IMR-90 (cell line): ENCODE measurements at regions not wholly inside any gene's neighbourhood (a gene's known extent, or its start where the extent isn't known, plus 50 kb on each side); places are given as distances from the start of the nearest gene placed in this dataset.

Experiments used
- ATAC-seq: fragments of 200-7000 bp; cut with Tn5 transposase; 2 replicates; pipeline ENCODE4 v1.9.1; 2020; ENCODE audit warnings: low read depth, mild to moderate bottlenecking, moderate library complexity
- BruUV-seq: library from RNA; stranded (reverse); fragments of 400-500 nt; replicated peaks from 2 replicates; lab custom pipeline; 2021; lab: Mats Ljungman, UMichigan
- CTCF ChIA-PET: fragments of 300-600 bp; formaldehyde crosslinking; extraction: SDS; loops from one replicate; lab custom pipeline; 2021; ENCODE audit warnings: antibody characterized with exemption; lab: Yijun Ruan, JAX
- POLR2A ChIA-PET: fragments of 300-600 bp; sonication (Branson Sonifier 250); formaldehyde crosslinking; loops from one replicate; lab custom pipeline; 2022; ENCODE audit warnings: antibody characterized with exemption; ENCODE audit not compliant: unreplicated experiment; lab: Charles Lee
- DNase-seq: peaks from one replicate; pipeline ENCODE4 v3.0.0; 2013
- H2AFZ ChIP-seq: replicated peaks from 2 replicates; pipeline ENCODE3; 2013; ENCODE audit warnings: low read length, mild to moderate bottlenecking; ENCODE audit not compliant: poor library complexity
- H2AK5ac ChIP-seq: 2 replicates; pipeline ENCODE4 v1.6.1; 2013; ENCODE audit warnings: low read depth, low read length, inconsistent platforms
- H2AK9ac ChIP-seq: replicated peaks from 2 replicates; pipeline ENCODE3; 2013; ENCODE audit warnings: mild to moderate bottlenecking, low read depth, low read length, moderate library complexity; ENCODE audit not compliant: poor library complexity
- H2BK120ac ChIP-seq: 2 replicates; pipeline ENCODE4 v1.6.1; 2013; ENCODE audit warnings: low read depth, low read length, inconsistent platforms
- H2BK15ac ChIP-seq: 3 replicates; pipeline ENCODE4 v1.6.1; 2013; ENCODE audit warnings: low read depth, low read length, inconsistent platforms
- H2BK20ac ChIP-seq: 2 replicates; pipeline ENCODE4 v1.6.1; 2013; ENCODE audit warnings: low read depth, mild to moderate bottlenecking, inconsistent platforms, low read length, moderate library complexity
- H2BK5ac ChIP-seq: 2 replicates; pipeline ENCODE4 v1.6.1; 2013; ENCODE audit warnings: mild to moderate bottlenecking, low read depth, low read length, inconsistent platforms; ENCODE audit not compliant: poor library complexity, severe bottlenecking
- H3K14ac ChIP-seq: replicated peaks from 2 replicates; pipeline ENCODE4 v1.6.1; 2013; ENCODE audit warnings: low read depth, low read length, inconsistent platforms
- H3K18ac ChIP-seq: 2 replicates; pipeline ENCODE4 v1.6.1; 2013; ENCODE audit warnings: low read depth, low read length, control low read depth
- H3K23ac ChIP-seq: 2 replicates; pipeline ENCODE4 v1.6.1; 2013; ENCODE audit warnings: low read depth, low read length, inconsistent platforms
- H3K27ac ChIP-seq: 2 replicates; pipeline ENCODE4 v1.5.1; 2013; ENCODE audit warnings: mild to moderate bottlenecking, control low read depth, low read length; ENCODE audit not compliant: insufficient read depth
- H3K27me3 ChIP-seq: 2 replicates; pipeline ENCODE4 v1.6.1; 2013; ENCODE audit warnings: low read length; ENCODE audit not compliant: control insufficient read depth, insufficient read depth
- H3K36me3 ChIP-seq: 2 replicates; pipeline ENCODE4 v1.6.1; 2013; ENCODE audit warnings: low read length, mixed read lengths; ENCODE audit not compliant: control insufficient read depth, insufficient read depth
- H3K4ac ChIP-seq: 2 replicates; pipeline ENCODE4 v1.6.1; 2013; ENCODE audit warnings: low read depth, low read length, inconsistent platforms
- H3K4me1 ChIP-seq: 2 replicates; pipeline ENCODE4 v1.6.1; 2013; ENCODE audit warnings: low read length, mixed read lengths; ENCODE audit not compliant: control insufficient read depth, insufficient read depth
- H3K4me2 ChIP-seq: 2 replicates; pipeline ENCODE4 v1.6.1; 2013; ENCODE audit warnings: low read depth, mild to moderate bottlenecking, control low read depth, low read length, moderate library complexity
- H3K4me3 ChIP-seq: 2 replicates; pipeline ENCODE4 v1.5.1; 2013; ENCODE audit warnings: low read depth, mild to moderate bottlenecking, control low read depth, low read length, moderate library complexity; ENCODE audit not compliant: insufficient read depth
- H3K56ac ChIP-seq: 2 replicates; pipeline ENCODE4 v1.6.1; 2013; ENCODE audit warnings: low read length, inconsistent platforms; ENCODE audit not compliant: insufficient read depth; ENCODE audit errors: extremely low read depth
- H3K79me1 ChIP-seq, 2 experiments: 2 replicates each; pipeline ENCODE4 v1.6.1; 2013; ENCODE audit warnings: low read length in 2 of 2, inconsistent platforms in 1 of 2, low read depth in 1 of 2
- H3K9ac ChIP-seq: 2 replicates; pipeline ENCODE4 v1.6.1; 2013; ENCODE audit warnings: low read depth, low read length, control low read depth
- H3K9me1 ChIP-seq: 2 replicates; pipeline ENCODE4 v1.6.1; 2013; ENCODE audit warnings: low read length, inconsistent platforms; ENCODE audit not compliant: insufficient read depth
- H3K9me3 ChIP-seq: 2 replicates; pipeline ENCODE4 v1.6.1; 2013; ENCODE audit warnings: low read length; ENCODE audit not compliant: control insufficient read depth, insufficient read depth
- H4K20me1 ChIP-seq: 2 replicates; pipeline ENCODE4 v1.6.1; 2013; ENCODE audit warnings: low read length, inconsistent platforms; ENCODE audit not compliant: insufficient read depth
- H4K5ac ChIP-seq: 2 replicates; pipeline ENCODE4 v1.6.1; 2013; ENCODE audit warnings: mild to moderate bottlenecking, low read depth, low read length, control low read depth
- H4K8ac ChIP-seq, 2 experiments: 2 replicates each; pipeline ENCODE4 v1.6.1; 2013; ENCODE audit warnings: low read depth in 2 of 2, low read length in 2 of 2, control low read depth in 1 of 2, inconsistent platforms in 1 of 2
- H4K91ac ChIP-seq: 2 replicates; pipeline ENCODE4 v1.6.1; 2013; ENCODE audit warnings: low read depth, low read length, inconsistent platforms; ENCODE audit not compliant: insufficient read depth
- BHLHE40 ChIP-seq: fragments of 150-350 bp; IDR thresholded peaks from 2 replicates; pipeline ENCODE4 v1.6.1; 2016; ENCODE audit warnings: mild to moderate bottlenecking, low read depth, low read length
- CEBPB ChIP-seq: IDR thresholded peaks from 2 replicates; pipeline ENCODE4 v1.6.1; 2012; ENCODE audit warnings: low read depth, low read length, improper control_type of control experiment
- CHD1 ChIP-seq: IDR thresholded peaks from 2 replicates; pipeline ENCODE4 v1.6.1; 2012; ENCODE audit warnings: low read depth, low read length, improper control_type of control experiment
- CTCF ChIP-seq: conservative IDR thresholded peaks from 2 replicates; pipeline ENCODE4 v1.5.1; 2012; ENCODE audit warnings: mild to moderate bottlenecking, low read depth, low read length, improper control_type of control experiment
- ELK1 ChIP-seq: fragments of 150-350 bp; IDR thresholded peaks from 2 replicates; pipeline ENCODE4 v1.6.1; 2016; ENCODE audit warnings: low read depth, mild to moderate bottlenecking, low read length, moderate library complexity, borderline replicate concordance
- FOS ChIP-seq: fragments of 150-350 bp; IDR thresholded peaks from 2 replicates; pipeline ENCODE4 v1.6.1; 2016; ENCODE audit warnings: low read depth, low read length
- MAFK ChIP-seq: IDR thresholded peaks from 2 replicates; pipeline ENCODE4 v1.6.1; 2012; ENCODE audit warnings: low read depth, low read length, improper control_type of control experiment
- MAZ ChIP-seq: IDR thresholded peaks from 2 replicates; pipeline ENCODE4 v1.6.1; 2012; ENCODE audit warnings: low read depth, mild to moderate bottlenecking, low read length, improper control_type of control experiment, moderate library complexity, borderline replicate concordance
- MXI1 ChIP-seq: IDR thresholded peaks from 2 replicates; pipeline ENCODE4 v1.6.1; 2012; ENCODE audit warnings: low read depth, mild to moderate bottlenecking, low read length, moderate library complexity, borderline replicate concordance
- NFE2L2 ChIP-seq: fragments of 150-350 bp; IDR thresholded peaks from 2 replicates; pipeline ENCODE4 v1.6.1; 2016; ENCODE audit warnings: low read depth, mild to moderate bottlenecking, low read length
- POLR2A ChIP-seq: IDR thresholded peaks from 2 replicates; pipeline ENCODE4 v1.6.1; 2012; ENCODE audit warnings: mild to moderate bottlenecking, low read depth, low read length
- RAD21 ChIP-seq: IDR thresholded peaks from 2 replicates; pipeline ENCODE4 v1.6.1; 2012; ENCODE audit warnings: low read length, improper control_type of control experiment
- RCOR1 ChIP-seq: IDR thresholded peaks from 2 replicates; pipeline ENCODE4 v1.6.1; 2012; ENCODE audit warnings: mild to moderate bottlenecking, low read length, improper control_type of control experiment; ENCODE audit not compliant: insufficient replicate concordance
- RFX5 ChIP-seq: IDR thresholded peaks from 2 replicates; pipeline ENCODE4 v1.8.0; 2012; ENCODE audit warnings: low read depth, mild to moderate bottlenecking, low read length, moderate library complexity
- SMC3 ChIP-seq: fragments of 150-350 bp; IDR thresholded peaks from 2 replicates; pipeline ENCODE4 v1.6.1; 2016; ENCODE audit warnings: low read depth, mild to moderate bottlenecking, antibody characterized with exemption, low read length, moderate library complexity
- USF2 ChIP-seq: fragments of 150-350 bp; IDR thresholded peaks from 2 replicates; pipeline ENCODE4 v1.6.1; 2017; ENCODE audit warnings: mild to moderate bottlenecking, antibody characterized with exemption, low read length, low read depth
- WGBS, 2 experiments: methylation state at CpG; one replicate each; pipeline versions ENCODE4 v1.1.5 to v1.1.7; 2013; ENCODE audit warnings: missing lambda C conversion rate in 2 of 2; ENCODE audit not compliant: insufficient read length in 1 of 2; ENCODE audit errors: extremely low coverage in 2 of 2; 5-methylcytosine and 5-hydroxymethylcytosine counted together
- dilution Hi-C: fragments of 300-500 bp; cut with HindIII; formaldehyde crosslinking; loops from one replicate; pipeline ENCODE4 v1.14.3; 2018; ENCODE audit warnings: low sequenced_read_pairs; ENCODE audit not compliant: unreplicated experiment
- in situ Hi-C: fragments of 300-500 bp; cut with MboI; formaldehyde crosslinking; loops from 3 replicates; pipeline ENCODE4 v1.14.3; 2019; ENCODE audit warnings: low sequenced_read_pairs, inconsistent platforms, mixed read lengths
- intact Hi-C: fragments of 100-400 bp; cut with micrococcal nuclease; formaldehyde crosslinking; loops from 2 replicates; pipeline ENCODE4 v1.10.0; 2022

- no peaks in the 10 kb centered on the region for H3K9me1 ChIP-seq
- H2AK5ac ChIP-seq: no peak overlapping the region
- no TSS peak for BruUV-seq
- no peak overlapping the region for H2AFZ ChIP-seq
- no CpG with 5 or more reads among the region's 5 CpGs for WGBS, 2 experiments
- no peaks in the 10 kb centered on the region for H3K9me3 ChIP-seq
- H4K8ac ChIP-seq: no peak overlapping the region
- TF ChIP-seq SMC3: no peak
- TF ChIP-seq RAD21: no peak
- TF ChIP-seq CEBPB: no peak
- no peak for TF ChIP-seq NFE2L2
- TF ChIP-seq POLR2A: no peak
- no peak for TF ChIP-seq RCOR1
- TF ChIP-seq MAZ: no peak
- no peak for TF ChIP-seq RFX5
- no peak for TF ChIP-seq ELK1
- no peak for TF ChIP-seq FOS
- no peak for TF ChIP-seq CHD1
- no peak for TF ChIP-seq MAFK
- TF ChIP-seq USF2: no peak
- TF ChIP-seq BHLHE40: no peak
- TF ChIP-seq MXI1: no peak
- TF ChIP-seq CTCF: no peak
- H4K20me1 ChIP-seq: no peaks in the 10 kb centered on the region
- no peak overlapping the region for H3K18ac ChIP-seq
- no peak overlapping the region for H2BK20ac ChIP-seq
- H2BK120ac ChIP-seq: no peak overlapping the region
- H3K4ac ChIP-seq: no peak overlapping the region
- no peaks in the 10 kb centered on the region for H3K4me1 ChIP-seq
- POLR2A ChIA-PET: no interaction called here
- in situ Hi-C loops (no loop called here), dilution Hi-C loops (no loop called here), intact Hi-C loops (no loop called here)
- H3K79me1 ChIP-seq: no peaks in the 10 kb centered on the region
- H3K36me3 ChIP-seq: no peaks in the 10 kb centered on the region
- no peak overlapping the region for H2AK9ac ChIP-seq
- H2BK5ac ChIP-seq: no peak overlapping the region
- CTCF ChIA-PET: interaction anchor here (3.2 kb wide), 1 partner anchor 133 kb away, joined by 9 read pairs; no protein-coding TSS in a partner anchor
- no peak overlapping the region for H3K14ac ChIP-seq
- H3K27ac ChIP-seq: no peak overlapping the region
- no peak for ATAC-seq
- no peak overlapping the region for H2BK15ac ChIP-seq
- no peak overlapping the region for H3K4me3 ChIP-seq
- no peak overlapping the region for H3K23ac ChIP-seq
- H3K4me2 ChIP-seq: no peak overlapping the region
- no peak overlapping the region for H4K5ac ChIP-seq
- H3K9ac ChIP-seq: no peak overlapping the region
- H3K27me3 ChIP-seq: peaks cover 2% of the 10 kb centered on the region
- no peak for DNase-seq
- no peak overlapping the region for H3K56ac ChIP-seq
- H4K91ac ChIP-seq: no peak overlapping the region
Observed at GRCh38 chr10:52950578-52950977, 178.0 kb upstream of the MBL2 start.
